GM23248 (cell line): ENCODE measurements at regions not wholly inside any gene's neighbourhood (a gene's known extent, or its start where the extent isn't known, plus 50 kb on each side); places are given as distances from the start of the nearest gene placed in this dataset.

Experiments used
- EZH2 ChIP-seq: fragments of 200-600 bp; sonication (generic); IDR thresholded peaks from 2 replicates; pipeline ENCODE4 v1.6.1; 2018; ENCODE audit warnings: antibody characterized with exemption, mild to moderate bottlenecking; ENCODE audit not compliant: insufficient read depth, poor library complexity, severe bottlenecking
- EZH2phosphoT487 ChIP-seq: fragments of 200-600 bp; sonication (generic); IDR thresholded peaks from 2 replicates; pipeline ENCODE4 v1.6.1; 2018; ENCODE audit warnings: antibody characterized with exemption, moderate library complexity, mild to moderate bottlenecking, low read depth; ENCODE audit not compliant: insufficient read depth

DNA sequence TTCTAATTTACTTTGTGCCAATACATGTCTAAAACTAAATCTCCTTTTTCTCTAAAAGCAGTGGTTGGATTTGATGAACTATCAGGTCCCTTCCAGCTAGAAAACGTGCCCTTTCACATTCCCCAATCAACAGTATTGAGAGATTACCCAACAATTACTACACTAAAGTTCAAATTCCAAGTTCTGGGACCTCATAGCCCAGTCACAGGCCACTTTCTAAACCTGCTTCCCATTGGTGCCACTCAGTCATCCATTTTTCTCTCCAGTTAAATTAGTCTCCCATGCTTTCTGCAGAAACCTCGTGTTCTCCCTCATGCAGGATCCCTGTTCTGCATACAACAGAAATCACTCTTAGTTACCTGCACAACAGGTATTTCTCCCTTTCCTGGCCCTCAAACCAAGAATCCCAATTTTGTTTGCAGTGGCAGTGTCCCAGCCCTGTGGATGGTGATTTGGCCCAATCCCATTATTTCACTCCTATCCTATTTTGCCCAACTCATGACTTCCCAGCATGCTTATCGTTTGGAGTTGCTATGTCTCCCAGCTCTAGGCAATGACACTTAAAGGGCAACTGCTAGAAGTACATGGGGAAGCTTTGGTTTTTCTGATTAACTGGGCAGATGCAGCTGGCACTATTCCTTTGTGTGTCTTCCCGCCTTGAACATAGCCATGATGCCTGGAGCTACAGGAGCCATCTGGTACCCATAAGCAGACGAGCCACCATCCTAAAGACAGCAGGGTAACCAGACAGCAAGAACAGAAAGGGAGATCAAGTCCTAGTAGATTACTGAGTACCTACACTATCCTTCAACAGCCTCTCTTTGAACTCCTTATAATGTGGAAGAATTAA is 224.2 kb downstream of the MINAR1 start:
- TF ChIP-seq EZH2 (no peak), EZH2phosphoT487 (no peak)
